Neuronal stem cell (in vitro differentiated cells): ENCODE measurements at regions not wholly inside any gene's neighbourhood (a gene's known extent, or its start where the extent isn't known, plus 50 kb on each side); places are given as distances from the start of the nearest gene placed in this dataset.

Experiments
- DNase-seq: peaks from one replicate; pipeline ENCODE4 v3.0.0-alpha.2; 2013; ENCODE audit warnings: low spot score
- H2AFZ ChIP-seq: one replicate; pipeline ENCODE4 v1.6.1; 2013; ENCODE audit warnings: mild to moderate bottlenecking, low read length, inconsistent platforms
- H2AK5ac ChIP-seq: 2 replicates; pipeline ENCODE4 v1.6.1; 2013; ENCODE audit warnings: low read depth, mild to moderate bottlenecking, inconsistent platforms, low read length, moderate library complexity, mixed read lengths
- H2BK120ac ChIP-seq: 2 replicates; pipeline ENCODE4 v1.6.1; 2013; ENCODE audit warnings: low read depth, mild to moderate bottlenecking, inconsistent platforms, low read length, moderate library complexity, mixed read lengths
- H2BK12ac ChIP-seq: one replicate; pipeline ENCODE4 v1.6.1; 2013; ENCODE audit warnings: low read length, inconsistent platforms
- H2BK15ac ChIP-seq: 2 replicates; pipeline ENCODE4 v1.6.1; 2013; ENCODE audit warnings: mild to moderate bottlenecking, low read length, inconsistent platforms, mixed read lengths
- H2BK5ac ChIP-seq: one replicate; pipeline ENCODE4 v1.6.1; 2013; ENCODE audit warnings: inconsistent platforms, mild to moderate bottlenecking, low read length, moderate library complexity
- H3K14ac ChIP-seq: one replicate; pipeline ENCODE4 v1.6.1; 2013; ENCODE audit warnings: low read length, inconsistent platforms
- H3K18ac ChIP-seq: 2 replicates; pipeline ENCODE4 v1.6.1; 2013; ENCODE audit warnings: low read length, inconsistent platforms
- H3K23ac ChIP-seq: 2 replicates; pipeline ENCODE4 v1.6.1; 2013; ENCODE audit warnings: low read depth, mild to moderate bottlenecking, mixed read lengths, low read length, inconsistent platforms; ENCODE audit not compliant: poor library complexity
- H3K27ac ChIP-seq: replicated peaks from 3 replicates; pipeline ENCODE4 v1.5.1; 2013; ENCODE audit warnings: low read length, inconsistent platforms
- H3K27me3 ChIP-seq, 3 experiments: 2 replicates each; pipeline ENCODE4 v1.6.1; 2013; ENCODE audit warnings: low read length in 3 of 3, mild to moderate bottlenecking in 2 of 3, inconsistent platforms in 1 of 3, low read depth in 1 of 3, mixed read lengths in 1 of 3, moderate library complexity in 1 of 3; ENCODE audit not compliant: control insufficient read depth in 3 of 3, insufficient read depth in 3 of 3
- H3K36me3 ChIP-seq, 2 donors: replicated peaks in 1 of 2; 2 replicates each; pipeline ENCODE4 v1.6.1; 2013; ENCODE audit warnings: low read length in 2 of 2; ENCODE audit not compliant: control insufficient read depth in 2 of 2, insufficient read depth in 2 of 2
- H3K4ac ChIP-seq: 2 replicates; pipeline ENCODE4 v1.6.1; 2013; ENCODE audit warnings: inconsistent platforms, mild to moderate bottlenecking, low read length, moderate library complexity
- H3K4me1 ChIP-seq, 2 donors: 1 replicate in 1 of 2; 2 replicates in 1 of 2; pipeline ENCODE4 v1.6.1; 2013; ENCODE audit warnings: low read length in 2 of 2, low read depth in 1 of 2; ENCODE audit not compliant: control insufficient read depth in 2 of 2, insufficient read depth in 1 of 2
- H3K4me2 ChIP-seq: one replicate; pipeline ENCODE4 v1.6.1; 2013; ENCODE audit warnings: mild to moderate bottlenecking, low read length, inconsistent platforms; ENCODE audit not compliant: insufficient read depth, poor library complexity, severe bottlenecking
- H3K4me3 ChIP-seq, 2 donors: 2 replicates each; pipeline ENCODE4 v1.5.1; 2013; ENCODE audit warnings: low read length in 2 of 2, mild to moderate bottlenecking in 2 of 2, inconsistent platforms in 1 of 2, moderate library complexity in 1 of 2
- H3K79me1 ChIP-seq: one replicate; pipeline ENCODE4 v1.6.1; 2013; ENCODE audit warnings: low read depth, mild to moderate bottlenecking, inconsistent platforms, low read length, moderate library complexity
- H3K9ac ChIP-seq: one replicate; pipeline ENCODE4 v1.6.1; 2013; ENCODE audit warnings: mild to moderate bottlenecking, low read depth, low read length, inconsistent platforms; ENCODE audit not compliant: poor library complexity
- H3K9me3 ChIP-seq, 2 donors: replicated peaks in 1 of 2; 2 replicates each; pipeline versions ENCODE3 to v1.6.1; 2013; ENCODE audit warnings: low read length in 2 of 2, mild to moderate bottlenecking in 2 of 2, inconsistent platforms in 1 of 2, low read depth in 1 of 2, mixed read lengths in 1 of 2, moderate library complexity in 1 of 2; ENCODE audit not compliant: control insufficient read depth in 2 of 2, insufficient read depth in 1 of 2
- H4K8ac ChIP-seq: one replicate; pipeline ENCODE4 v1.6.1; 2013; ENCODE audit warnings: low read depth, mild to moderate bottlenecking, inconsistent platforms, low read length, moderate library complexity
- H4K91ac ChIP-seq: one replicate; pipeline ENCODE4 v1.6.1; 2013; ENCODE audit warnings: low read length, low read depth, mild to moderate bottlenecking, inconsistent platforms; ENCODE audit not compliant: poor library complexity
- WGBS, 2 donors: extraction: QIAGEN DNeasy Blood & Tissue Kit; methylation state at CpG; one replicate each; pipeline ENCODE4 v1.1.7; 2013; ENCODE audit warnings: missing lambda C conversion rate in 2 of 2, mixed read lengths in 1 of 2; ENCODE audit not compliant: insufficient read length in 2 of 2, insufficient replicate concordance in 1 of 2; ENCODE audit errors: extremely low coverage in 2 of 2; 5-methylcytosine and 5-hydroxymethylcytosine counted together

DNA sequence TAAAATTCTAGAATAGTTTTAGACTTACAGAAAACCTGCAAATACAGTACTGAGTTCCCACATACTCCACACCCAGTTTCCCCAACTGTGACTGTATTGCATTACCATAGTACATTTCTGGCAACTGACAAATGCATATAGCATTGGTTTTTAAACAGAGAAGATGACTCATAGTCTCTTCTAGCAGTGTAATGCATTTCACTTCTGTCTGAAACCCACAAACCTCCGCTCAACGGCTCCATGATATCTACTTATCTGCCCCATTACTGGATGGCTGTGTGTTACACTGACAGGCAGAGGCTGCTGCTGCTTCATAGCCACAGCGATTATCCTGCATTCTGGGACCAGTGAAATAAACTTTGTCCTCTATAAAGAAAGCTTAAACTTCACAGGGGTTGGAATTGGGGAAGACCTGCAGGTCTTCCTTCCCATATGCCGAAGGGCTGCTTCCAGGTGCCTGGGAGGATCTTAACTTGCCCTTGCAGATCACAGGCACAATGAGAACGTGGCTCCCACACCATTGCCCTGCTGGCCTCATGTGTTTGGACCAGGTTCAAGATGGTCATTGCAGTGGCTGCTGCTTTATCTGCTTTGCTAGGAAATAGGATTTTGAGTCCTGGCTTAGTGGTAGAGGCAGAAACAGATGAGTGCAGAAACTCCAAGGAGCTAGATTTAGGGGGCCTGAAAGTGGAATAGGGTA is 742.6 kb upstream of the HS6ST1 start:
- H3K27me3 ChIP-seq: no peaks in the 10 kb centered on the region
- no CpG with 5 or more reads among the region's 5 CpGs for WGBS, 2 donors
- no peak overlapping the region for H2BK120ac ChIP-seq
- no peaks in the 10 kb centered on the region for H3K79me1 ChIP-seq
- H4K91ac ChIP-seq: no peak overlapping the region
- no peaks in the 10 kb centered on the region for H3K36me3 ChIP-seq
- no peak overlapping the region for H3K9ac ChIP-seq
- H2AK5ac ChIP-seq: no peak overlapping the region
- no peak overlapping the region for H3K27ac ChIP-seq
- no peak overlapping the region for H2BK15ac ChIP-seq
- H3K18ac ChIP-seq: no peak overlapping the region
- H3K4me3 ChIP-seq: no peak overlapping the region
- H3K4me2 ChIP-seq: no peak overlapping the region
- no peak overlapping the region for H4K8ac ChIP-seq
- DNase-seq: no peak
- no peak overlapping the region for H3K14ac ChIP-seq
- peaks cover 0 to 2% of the 10 kb centered on the region in 2 donors for H3K4me1 ChIP-seq
- H2BK12ac ChIP-seq: no peak overlapping the region
- H3K9me3 ChIP-seq: no peaks in the 10 kb centered on the region
- H2AFZ ChIP-seq: no peak overlapping the region
- no peak overlapping the region for H3K23ac ChIP-seq
- H3K4ac ChIP-seq: no peak overlapping the region
- no peak overlapping the region for H2BK5ac ChIP-seq

DNA sequence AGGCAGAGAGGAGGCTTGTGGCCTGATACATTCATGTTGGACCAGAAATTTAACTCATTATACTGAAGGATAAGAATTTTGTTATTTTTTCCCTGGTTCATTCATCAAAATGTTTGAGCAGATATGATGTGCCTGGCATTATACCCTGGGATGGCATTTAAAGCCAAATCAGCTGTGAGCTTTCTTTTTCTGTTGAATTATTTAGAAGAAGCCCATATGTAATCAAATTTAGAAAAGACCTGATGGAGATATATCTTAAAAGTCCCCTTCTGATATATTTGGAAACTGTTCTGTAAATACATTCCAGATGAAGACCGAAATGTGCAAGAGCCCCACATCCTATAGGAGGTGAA is 743.1 kb upstream of the HS6ST1 start:
- H3K4me3 ChIP-seq: no peak overlapping the region
- H3K18ac ChIP-seq: no peak overlapping the region
- no peak overlapping the region for H3K4me2 ChIP-seq
- no CpG with 5 or more reads among the region's 1 CpG for WGBS, 2 donors
- H2BK5ac ChIP-seq: no peak overlapping the region
- no peak overlapping the region for H2AFZ ChIP-seq
- H2BK15ac ChIP-seq: no peak overlapping the region
- H3K4me1 ChIP-seq: peaks cover 0 to 2% of the 10 kb centered on the region in 2 donors
- no peak overlapping the region for H4K8ac ChIP-seq
- DNase-seq: no peak
- no peak overlapping the region for H2AK5ac ChIP-seq
- no peak overlapping the region for H3K27ac ChIP-seq
- no peaks in the 10 kb centered on the region for H3K9me3 ChIP-seq
- no peaks in the 10 kb centered on the region for H3K79me1 ChIP-seq
- no peak overlapping the region for H3K9ac ChIP-seq
- H2BK12ac ChIP-seq: no peak overlapping the region
- no peak overlapping the region for H3K23ac ChIP-seq
- H3K14ac ChIP-seq: no peak overlapping the region
- H2BK120ac ChIP-seq: no peak overlapping the region
- H3K4ac ChIP-seq: no peak overlapping the region
- H3K27me3 ChIP-seq: no peaks in the 10 kb centered on the region
- no peaks in the 10 kb centered on the region for H3K36me3 ChIP-seq
- no peak overlapping the region for H4K91ac ChIP-seq

- no peaks in the 10 kb centered on the region for H3K79me1 ChIP-seq
- H2AFZ ChIP-seq: no peak overlapping the region
- no peak overlapping the region for H3K18ac ChIP-seq
- H2BK12ac ChIP-seq: no peak overlapping the region
- H4K8ac ChIP-seq: no peak overlapping the region
- no peak overlapping the region for H3K9ac ChIP-seq
- H2BK120ac ChIP-seq: no peak overlapping the region
- H4K91ac ChIP-seq: no peak overlapping the region
- no peak overlapping the region for H2BK5ac ChIP-seq
- WGBS, 2 donors: no CpG with 5 or more reads among the region's 9 CpGs
- H2BK15ac ChIP-seq: no peak overlapping the region
- no peak overlapping the region for H3K27ac ChIP-seq
- H3K4me2 ChIP-seq: no peak overlapping the region
- no peak overlapping the region for H3K14ac ChIP-seq
- H3K23ac ChIP-seq: no peak overlapping the region
- peaks cover 0 to 2% of the 10 kb centered on the region in 2 donors for H3K4me1 ChIP-seq
- H3K4me3 ChIP-seq: no peak overlapping the region
- H3K4ac ChIP-seq: no peak overlapping the region
- no peak overlapping the region for H2AK5ac ChIP-seq
- no peaks in the 10 kb centered on the region for H3K36me3 ChIP-seq
- H3K9me3 ChIP-seq: no peaks in the 10 kb centered on the region
- DNase-seq: no peak
- no peaks in the 10 kb centered on the region for H3K27me3 ChIP-seq
Observed at GRCh38 chr2:129062146-129062912, 743.7 kb upstream of the HS6ST1 start.

- Histone ChIP-seq H3K4me1 (no peaks in the 10 kb centered on the region), H2AK5ac (no peak overlapping the region), H3K27ac (no peak overlapping the region), H3K18ac (no peak overlapping the region), H2BK12ac (no peak overlapping the region), H2BK120ac (no peak overlapping the region), H3K4me2 (no peak overlapping the region), H2BK5ac (no peak overlapping the region), H3K27me3 (no peaks in the 10 kb centered on the region), H3K9me3 (no peaks in the 10 kb centered on the region), H3K4me3 (no peak overlapping the region), H3K36me3 (no peaks in the 10 kb centered on the region), H2AFZ (no peak overlapping the region), H4K8ac (no peak overlapping the region), H4K91ac (no peak overlapping the region), H3K23ac (no peak overlapping the region), H3K9ac (no peak overlapping the region), H3K79me1 (peaks cover 4% of the 10 kb centered on the region), H3K4ac (no peak overlapping the region), H3K14ac (no peak overlapping the region), H2BK15ac (no peak overlapping the region)
- WGBS, 2 donors: no CpG with 5 or more reads among the region's 1 CpG
- DNase-seq: no peak
Observed at GRCh38 chr2:129067070-129067469, 748.4 kb upstream of the HS6ST1 start.
